ENCODE measurements at regions not wholly inside any gene's neighbourhood (a gene's known extent, or its start where the extent isn't known, plus 50 kb on each side); places are given as distances from the start of the nearest gene placed in this dataset.

GRCh38 chr2:37783545-37783944 is 112.1 kb upstream of the CDC42EP3 start:
- Histone ChIP-seq H3K79me2 (ENCODE audit: insufficient read depth, low read length) (no peaks in the 10 kb centered on the region), H3K27ac (ENCODE audit: low read depth, low read length) (no peak overlapping the region), H3K36me3 (ENCODE audit: insufficient read depth, low read length) (no peaks in the 10 kb centered on the region), H3K27me3 (ENCODE audit: insufficient read depth, low read length) (no peaks in the 10 kb centered on the region), H3K4me1 (ENCODE audit: insufficient read depth, low read length) (peaks cover 43% of the 10 kb centered on the region), H3K4me2 (ENCODE audit: insufficient read depth, low read length) (no peak overlapping the region), H3K4me3 (ENCODE audit: insufficient read depth, low read length) (no peak overlapping the region), H3K9me3 (ENCODE audit: low read depth, low read length) (peaks cover 3% of the 10 kb centered on the region), H2AFZ (ENCODE audit: low read length) (no peak overlapping the region), H4K20me1 (ENCODE audit: insufficient read depth, low read length) (no peaks in the 10 kb centered on the region)
- no peak for DNase-seq (ENCODE audit: insufficient read length, low spot score, missing footprints)
- no peak for TF ChIP-seq CTCF (IDR thresholded peaks at IDR 0.05; ENCODE audit: extremely low read depth, low read depth, low read length)

GRCh38 chr2:37784071-37784758 is 112.8 kb upstream of the CDC42EP3 start:
- Histone ChIP-seq H3K79me2 (ENCODE audit: insufficient read depth, low read length) (no peaks in the 10 kb centered on the region), H3K4me2 (ENCODE audit: insufficient read depth, low read length) (no peak overlapping the region), H3K4me1 (ENCODE audit: insufficient read depth, low read length) (peaks cover 39% of the 10 kb centered on the region), H2AFZ (ENCODE audit: low read length) (no peak overlapping the region), H3K4me3 (ENCODE audit: insufficient read depth, low read length) (no peak overlapping the region), H3K27me3 (ENCODE audit: insufficient read depth, low read length) (no peaks in the 10 kb centered on the region), H3K36me3 (ENCODE audit: insufficient read depth, low read length) (no peaks in the 10 kb centered on the region), H4K20me1 (ENCODE audit: insufficient read depth, low read length) (no peaks in the 10 kb centered on the region), H3K27ac (ENCODE audit: low read depth, low read length) (no peak overlapping the region), H3K9me3 (ENCODE audit: low read depth, low read length) (peaks cover 3% of the 10 kb centered on the region)
- no peak for TF ChIP-seq CTCF (IDR thresholded peaks at IDR 0.05; ENCODE audit: extremely low read depth, low read depth, low read length)
- DNase-seq (ENCODE audit: insufficient read length, low spot score, missing footprints), result no peak

GRCh38 chr2:37784759-37785149 is 113.3 kb upstream of the CDC42EP3 start:
- Histone ChIP-seq H3K36me3 (ENCODE audit: insufficient read depth, low read length) (no peaks in the 10 kb centered on the region), H4K20me1 (ENCODE audit: insufficient read depth, low read length) (no peaks in the 10 kb centered on the region), H3K79me2 (ENCODE audit: insufficient read depth, low read length) (no peaks in the 10 kb centered on the region), H3K27ac (ENCODE audit: low read depth, low read length) (no peak overlapping the region), H3K4me3 (ENCODE audit: insufficient read depth, low read length) (no peak overlapping the region), H3K27me3 (ENCODE audit: insufficient read depth, low read length) (no peaks in the 10 kb centered on the region), H3K9me3 (ENCODE audit: low read depth, low read length) (peaks cover 3% of the 10 kb centered on the region), H3K4me2 (ENCODE audit: insufficient read depth, low read length) (no peak overlapping the region), H3K4me1 (ENCODE audit: insufficient read depth, low read length) (peaks cover 34% of the 10 kb centered on the region), H2AFZ (ENCODE audit: low read length) (no peak overlapping the region)
- TF ChIP-seq CTCF (IDR thresholded peaks at IDR 0.05; ENCODE audit: extremely low read depth, low read depth, low read length), result no peak
- DNase-seq (ENCODE audit: insufficient read length, low spot score, missing footprints), result no peak

- no peak overlapping the region for H3K27ac ChIP-seq (ENCODE audit: low read depth, low read length)
- H3K79me2 ChIP-seq (ENCODE audit: insufficient read depth, low read length), result no peaks in the 10 kb centered on the region
- H3K9me3 ChIP-seq (ENCODE audit: low read depth, low read length), result peaks cover 3% of the 10 kb centered on the region
- H3K36me3 ChIP-seq (ENCODE audit: insufficient read depth, low read length), result no peaks in the 10 kb centered on the region
- no peaks in the 10 kb centered on the region for H3K27me3 ChIP-seq (ENCODE audit: insufficient read depth, low read length)
- no peak overlapping the region for H2AFZ ChIP-seq (ENCODE audit: low read length)
- H3K4me3 ChIP-seq (ENCODE audit: insufficient read depth, low read length), result no peak overlapping the region
- no peak for DNase-seq (ENCODE audit: insufficient read length, low spot score, missing footprints)
- H3K4me2 ChIP-seq (ENCODE audit: insufficient read depth, low read length), result no peak overlapping the region
- no peaks in the 10 kb centered on the region for H4K20me1 ChIP-seq (ENCODE audit: insufficient read depth, low read length)
- peaks cover 19% of the 10 kb centered on the region for H3K4me1 ChIP-seq (ENCODE audit: insufficient read depth, low read length)
- no peak for TF ChIP-seq CTCF (IDR thresholded peaks at IDR 0.05; ENCODE audit: extremely low read depth, low read depth, low read length)
These were observed 114.8 kb upstream of the CDC42EP3 start for GRCh38 chr2:37786191-37786698.
